ENCODE measurements at regions not wholly inside any gene's neighbourhood (a gene's known extent, or its start where the extent isn't known, plus 50 kb on each side); places are given as distances from the start of the nearest gene placed in this dataset.

GRCh38 chr7:33853361-33854062 is 51.8 kb upstream of the BMPER start:
- no peak overlapping the region for H3K27ac Mint-ChIP-seq (ENCODE audit: unreplicated experiment)
- no peak for DNase-seq (ENCODE audit: low spot score)
- no peaks in the 10 kb centered on the region for H3K9me3 Mint-ChIP-seq (ENCODE audit: low read depth)
- no peaks in the 10 kb centered on the region for H3K36me3 Mint-ChIP-seq (ENCODE audit: low read depth)
- no peaks in the 10 kb centered on the region for H3K27me3 Mint-ChIP-seq (ENCODE audit: low read depth)
- H3K4me3 Mint-ChIP-seq (ENCODE audit: unreplicated experiment), result no peak overlapping the region
- H3K4me1 Mint-ChIP-seq (ENCODE audit: low read depth), result peaks cover 12% of the 10 kb centered on the region
- no peak for TF ChIP-seq CTCF (IDR thresholded peaks at IDR 0.05)

- Mint-ChIP-seq H3K27ac (ENCODE audit: unreplicated experiment) (no peak overlapping the region), H3K27me3 (ENCODE audit: low read depth) (no peaks in the 10 kb centered on the region), H3K36me3 (ENCODE audit: low read depth) (no peaks in the 10 kb centered on the region), H3K4me3 (ENCODE audit: unreplicated experiment) (no peak overlapping the region), H3K9me3 (ENCODE audit: low read depth) (no peaks in the 10 kb centered on the region), H3K4me1 (ENCODE audit: low read depth) (peaks cover 12% of the 10 kb centered on the region)
- DNase-seq (ENCODE audit: low spot score), result no peak
- no peak for TF ChIP-seq CTCF (IDR thresholded peaks at IDR 0.05)
Measured at GRCh38 chr7:33854178-33854577, 51.2 kb upstream of the BMPER start.

- no peak for DNase-seq (ENCODE audit: low spot score)
- Mint-ChIP-seq H3K9me3 (ENCODE audit: low read depth) (no peaks in the 10 kb centered on the region), H3K36me3 (ENCODE audit: low read depth) (no peaks in the 10 kb centered on the region), H3K4me1 (ENCODE audit: low read depth) (peaks cover 12% of the 10 kb centered on the region), H3K4me3 (ENCODE audit: unreplicated experiment) (no peak overlapping the region), H3K27ac (ENCODE audit: unreplicated experiment) (no peak overlapping the region), H3K27me3 (ENCODE audit: low read depth) (no peaks in the 10 kb centered on the region)
- no peak for TF ChIP-seq CTCF (IDR thresholded peaks at IDR 0.05)
Measured at GRCh38 chr7:33854801-33855350, 50.5 kb upstream of the BMPER start.

Measured in chondrocyte (in vitro differentiated cells).